Astrocyte (in vitro differentiated cells and primary cell): ENCODE measurements at regions not wholly inside any gene's neighbourhood (a gene's known extent, or its start where the extent isn't known, plus 50 kb on each side); places are given as distances from the start of the nearest gene placed in this dataset.

Source experiments
- CTCF ChIP-seq: IDR thresholded peaks from 2 replicates; pipeline ENCODE4 v1.5.1; 2011; ENCODE audit warnings: low read depth, mild to moderate bottlenecking, inconsistent platforms, low read length, moderate library complexity; ENCODE audit not compliant: insufficient read depth
- EZH2 ChIP-seq: IDR thresholded peaks from 2 replicates; pipeline ENCODE4 v1.6.1; 2012; ENCODE audit warnings: mild to moderate bottlenecking, low read length, inconsistent platforms; ENCODE audit not compliant: insufficient read depth

GRCh38 chr5:116738239-116738614 lies 163.6 kb upstream of the SEMA6A start:
- TF ChIP-seq CTCF (no peak), EZH2 (no peak)
